ENCODE measurements at regions not wholly inside any gene's neighbourhood (a gene's known extent, or its start where the extent isn't known, plus 50 kb on each side); places are given as distances from the start of the nearest gene placed in this dataset.

DNA sequence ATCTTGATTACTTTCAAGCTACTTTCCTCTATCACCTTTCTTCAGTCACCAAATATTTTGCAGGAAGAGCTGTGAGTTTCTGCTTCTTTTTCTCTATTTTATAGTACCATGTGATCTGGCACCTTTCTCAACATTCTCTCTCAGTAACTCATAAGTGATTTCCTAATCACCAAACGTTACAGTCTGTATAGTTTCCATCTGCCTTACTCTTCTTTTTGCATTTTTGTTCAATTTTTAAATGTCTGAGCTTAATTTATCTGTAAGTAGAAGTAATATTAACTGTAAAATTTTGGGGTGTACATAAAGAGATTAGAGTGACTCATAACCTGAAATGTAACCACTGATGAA lies 422.1 kb upstream of the SYT1 start:
- TF ChIP-seq POLR2A (IDR thresholded peaks at IDR 0.05): no peak
- TF ChIP-seq, protein P1, sequence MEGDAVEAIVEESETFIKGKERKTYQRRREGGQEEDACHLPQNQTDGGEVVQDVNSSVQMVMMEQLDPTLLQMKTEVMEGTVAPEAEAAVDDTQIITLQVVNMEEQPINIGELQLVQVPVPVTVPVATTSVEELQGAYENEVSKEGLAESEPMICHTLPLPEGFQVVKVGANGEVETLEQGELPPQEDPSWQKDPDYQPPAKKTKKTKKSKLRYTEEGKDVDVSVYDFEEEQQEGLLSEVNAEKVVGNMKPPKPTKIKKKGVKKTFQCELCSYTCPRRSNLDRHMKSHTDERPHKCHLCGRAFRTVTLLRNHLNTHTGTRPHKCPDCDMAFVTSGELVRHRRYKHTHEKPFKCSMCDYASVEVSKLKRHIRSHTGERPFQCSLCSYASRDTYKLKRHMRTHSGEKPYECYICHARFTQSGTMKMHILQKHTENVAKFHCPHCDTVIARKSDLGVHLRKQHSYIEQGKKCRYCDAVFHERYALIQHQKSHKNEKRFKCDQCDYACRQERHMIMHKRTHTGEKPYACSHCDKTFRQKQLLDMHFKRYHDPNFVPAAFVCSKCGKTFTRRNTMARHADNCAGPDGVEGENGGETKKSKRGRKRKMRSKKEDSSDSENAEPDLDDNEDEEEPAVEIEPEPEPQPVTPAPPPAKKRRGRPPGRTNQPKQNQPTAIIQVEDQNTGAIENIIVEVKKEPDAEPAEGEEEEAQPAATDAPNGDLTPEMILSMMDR (IDR thresholded peaks at IDR 0.05): no peak
